ENCODE measurements at regions not wholly inside any gene's neighbourhood (a gene's known extent, or its start where the extent isn't known, plus 50 kb on each side); places are given as distances from the start of the nearest gene placed in this dataset.
A peak's percentile ranks its signal among the peaks of the same experiment; 100 is the strongest.

DNA sequence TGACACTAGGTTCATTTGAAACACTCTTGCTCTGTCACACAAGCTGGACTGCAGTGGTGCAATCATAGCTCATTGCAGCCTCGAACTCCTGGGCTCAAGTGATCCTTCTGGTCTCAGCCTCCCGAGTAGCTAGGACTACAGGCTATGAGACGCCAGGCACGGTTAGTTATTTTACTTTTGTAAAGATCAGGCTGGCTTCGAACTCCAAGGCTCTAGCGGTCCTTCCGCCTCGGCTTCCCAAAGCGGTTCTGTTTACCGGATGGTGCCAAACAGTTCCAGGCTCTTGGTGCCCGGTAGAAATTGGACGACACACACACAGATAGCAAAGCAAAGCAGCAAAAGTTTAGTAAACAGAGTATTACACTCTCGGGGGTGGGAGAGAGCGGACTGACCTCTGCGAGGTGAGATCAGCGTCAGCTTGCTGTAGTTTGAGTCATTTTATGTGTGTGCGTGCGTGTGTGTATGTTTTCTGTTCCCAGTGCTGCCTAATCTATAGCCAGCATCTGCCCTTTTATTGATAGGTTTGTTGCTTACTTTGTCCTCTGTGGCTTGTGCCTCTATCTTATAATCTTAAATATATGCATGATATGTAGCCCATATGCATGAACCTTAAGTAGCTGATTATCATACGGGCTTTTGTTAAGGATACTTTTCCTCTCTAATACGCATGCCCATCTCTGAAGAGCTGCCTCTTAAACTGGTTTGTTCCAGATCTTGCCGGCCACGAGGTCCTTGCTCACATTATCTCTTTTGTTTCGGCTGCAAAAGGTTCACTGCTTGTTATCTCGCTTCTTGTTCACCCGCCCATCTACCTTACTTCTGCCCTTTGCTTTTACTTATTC lies 75.2 kb downstream of the OR2B2 start (continued):
- TF ChIP-seq HMG20A (CRISPR knock-in tag; IDR thresholded peaks at IDR 0.05; ENCODE audit: borderline replicate concordance) (0 out of 2 replicates have a peak, but pooled peaks have one; percentile 27), ZNF713 (CRISPR knock-in tag; IDR thresholded peaks at IDR 0.05) (0 out of 2 replicates have a peak, but pooled peaks have one; percentile 2), RXRA (CRISPR knock-in tag; IDR thresholded peaks at IDR 0.05) (peak; percentile 62), CHD4 (IDR thresholded peaks at IDR 0.05; ENCODE audit: borderline replicate concordance, low read length) (no peak; the same call in 1 of the 2 replicates), NFE2L2 (IDR thresholded peaks at IDR 0.05; ENCODE audit: low read length) (no peak), SP1 (IDR thresholded peaks at IDR 0.05) (no peak), SP1 (CRISPR knock-in tag; IDR thresholded peaks at IDR 0.05) (no peak), TBL1XR1 (IDR thresholded peaks at IDR 0.05; ENCODE audit: borderline replicate concordance, low read length, partially characterized antibody) (no peak), ARNTL (CRISPR knock-in tag; IDR thresholded peaks at IDR 0.05) (no peak), TP53 (CRISPR knock-in tag; conservative IDR thresholded peaks at IDR 0.05) (no peak), ZNF510 (CRISPR knock-in tag; IDR thresholded peaks at IDR 0.05; ENCODE audit: low read depth) (no peak), NONO (IDR thresholded peaks at IDR 0.05) (no peak), NONO (CRISPR knock-in tag; conservative IDR thresholded peaks at IDR 0.05) (no peak), LRRFIP1 (CRISPR knock-in tag; conservative IDR thresholded peaks at IDR 0.05) (no peak), PHF20 (CRISPR knock-in tag; IDR thresholded peaks at IDR 0.05) (0 out of 2 replicates have a peak, but pooled peaks have one; percentile 33), RBM39 (IDR thresholded peaks at IDR 0.05; ENCODE audit: low read depth, low read length, poor library complexity, severe bottlenecking) (no peak), ZNF513 (CRISPR knock-in tag; conservative IDR thresholded peaks at IDR 0.05) (no peak)
- TF ChIP-seq, protein P1, sequence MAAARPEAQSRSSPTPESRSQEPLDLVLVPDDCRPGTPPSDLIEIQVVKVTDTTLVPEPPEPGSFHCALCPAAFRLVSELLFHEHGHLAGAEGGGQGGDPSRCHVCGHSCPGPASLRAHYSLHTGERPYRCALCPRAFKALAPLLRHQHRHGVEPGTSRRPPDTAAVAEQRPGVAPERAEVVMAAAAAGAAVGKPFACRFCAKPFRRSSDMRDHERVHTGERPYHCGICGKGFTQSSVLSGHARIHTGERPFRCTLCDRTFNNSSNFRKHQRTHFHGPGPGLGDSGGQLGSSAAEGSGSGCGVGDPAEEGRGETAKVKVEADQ (CRISPR knock-in tag; IDR thresholded peaks at IDR 0.05; ENCODE audit: borderline replicate concordance): peak; percentile 71; the same call in 1 of the 2 replicates
- TF ChIP-seq, protein P2, sequence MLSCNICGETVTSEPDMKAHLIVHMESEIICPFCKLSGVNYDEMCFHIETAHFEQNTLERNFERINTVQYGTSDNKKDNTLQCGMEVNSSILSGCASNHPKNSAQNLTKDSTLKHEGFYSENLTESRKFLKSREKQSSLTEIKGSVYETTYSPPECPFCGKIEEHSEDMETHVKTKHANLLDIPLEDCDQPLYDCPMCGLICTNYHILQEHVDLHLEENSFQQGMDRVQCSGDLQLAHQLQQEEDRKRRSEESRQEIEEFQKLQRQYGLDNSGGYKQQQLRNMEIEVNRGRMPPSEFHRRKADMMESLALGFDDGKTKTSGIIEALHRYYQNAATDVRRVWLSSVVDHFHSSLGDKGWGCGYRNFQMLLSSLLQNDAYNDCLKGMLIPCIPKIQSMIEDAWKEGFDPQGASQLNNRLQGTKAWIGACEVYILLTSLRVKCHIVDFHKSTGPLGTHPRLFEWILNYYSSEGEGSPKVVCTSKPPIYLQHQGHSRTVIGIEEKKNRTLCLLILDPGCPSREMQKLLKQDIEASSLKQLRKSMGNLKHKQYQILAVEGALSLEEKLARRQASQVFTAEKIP (CRISPR knock-in tag; IDR thresholded peaks at IDR 0.05; ENCODE audit: borderline replicate concordance): no peak
- TF ChIP-seq, protein P3, sequence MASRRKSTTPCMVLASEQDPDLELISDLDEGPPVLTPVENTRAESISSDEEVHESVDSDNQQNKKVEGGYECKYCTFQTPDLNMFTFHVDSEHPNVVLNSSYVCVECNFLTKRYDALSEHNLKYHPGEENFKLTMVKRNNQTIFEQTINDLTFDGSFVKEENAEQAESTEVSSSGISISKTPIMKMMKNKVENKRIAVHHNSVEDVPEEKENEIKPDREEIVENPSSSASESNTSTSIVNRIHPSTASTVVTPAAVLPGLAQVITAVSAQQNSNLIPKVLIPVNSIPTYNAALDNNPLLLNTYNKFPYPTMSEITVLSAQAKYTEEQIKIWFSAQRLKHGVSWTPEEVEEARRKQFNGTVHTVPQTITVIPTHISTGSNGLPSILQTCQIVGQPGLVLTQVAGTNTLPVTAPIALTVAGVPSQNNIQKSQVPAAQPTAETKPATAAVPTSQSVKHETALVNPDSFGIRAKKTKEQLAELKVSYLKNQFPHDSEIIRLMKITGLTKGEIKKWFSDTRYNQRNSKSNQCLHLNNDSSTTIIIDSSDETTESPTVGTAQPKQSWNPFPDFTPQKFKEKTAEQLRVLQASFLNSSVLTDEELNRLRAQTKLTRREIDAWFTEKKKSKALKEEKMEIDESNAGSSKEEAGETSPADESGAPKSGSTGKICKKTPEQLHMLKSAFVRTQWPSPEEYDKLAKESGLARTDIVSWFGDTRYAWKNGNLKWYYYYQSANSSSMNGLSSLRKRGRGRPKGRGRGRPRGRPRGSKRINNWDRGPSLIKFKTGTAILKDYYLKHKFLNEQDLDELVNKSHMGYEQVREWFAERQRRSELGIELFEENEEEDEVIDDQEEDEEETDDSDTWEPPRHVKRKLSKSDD (CRISPR knock-in tag; IDR thresholded peaks at IDR 0.05; ENCODE audit: low read depth): 0 out of 2 replicates have a peak, but pooled peaks have one; percentile 50

Measured in HepG2 (cell line).